GM18520 (cell line): ENCODE measurements at regions not wholly inside any gene's neighbourhood (a gene's known extent, or its start where the extent isn't known, plus 50 kb on each side); places are given as distances from the start of the nearest gene placed in this dataset.

Experiments
- ATAC-seq: cut with Tn5 transposase; IDR thresholded peaks from one replicate; pipeline ENCODE4 v1.9.1; 2021; ENCODE audit not compliant: unreplicated experiment

- ATAC-seq = no peak
These were observed 59.0 kb upstream of the PRR23E start for GRCh38 chr3:127133971-127134370.

DNA sequence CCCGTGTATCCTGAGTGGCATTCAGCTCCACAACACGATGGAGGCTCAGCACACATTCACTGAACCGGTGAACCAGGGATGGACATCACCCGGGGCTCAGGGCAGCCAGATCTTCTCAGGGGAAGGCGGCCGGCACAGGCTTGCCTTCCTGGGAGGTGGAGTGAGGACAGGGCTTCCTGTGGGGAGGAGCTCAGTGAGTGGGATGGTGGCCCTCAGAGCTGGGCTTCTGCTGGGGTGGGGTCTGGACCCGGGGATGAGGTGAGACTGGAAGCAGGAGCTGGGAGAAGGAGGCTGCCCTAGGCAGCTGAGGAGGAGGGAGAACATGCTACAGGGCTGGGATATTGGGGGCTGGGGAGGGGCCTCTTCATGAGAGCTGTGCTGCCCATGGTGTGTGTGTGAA is 58.5 kb upstream of the PRR23E start:
- ATAC-seq = no peak

- ATAC-seq = no peak
These were observed 58.1 kb upstream of the PRR23E start for GRCh38 chr3:127134887-127135240.

GRCh38 chr3:127135241-127136023 is 57.5 kb upstream of the PRR23E start:
- ATAC-seq = no peak

DNA sequence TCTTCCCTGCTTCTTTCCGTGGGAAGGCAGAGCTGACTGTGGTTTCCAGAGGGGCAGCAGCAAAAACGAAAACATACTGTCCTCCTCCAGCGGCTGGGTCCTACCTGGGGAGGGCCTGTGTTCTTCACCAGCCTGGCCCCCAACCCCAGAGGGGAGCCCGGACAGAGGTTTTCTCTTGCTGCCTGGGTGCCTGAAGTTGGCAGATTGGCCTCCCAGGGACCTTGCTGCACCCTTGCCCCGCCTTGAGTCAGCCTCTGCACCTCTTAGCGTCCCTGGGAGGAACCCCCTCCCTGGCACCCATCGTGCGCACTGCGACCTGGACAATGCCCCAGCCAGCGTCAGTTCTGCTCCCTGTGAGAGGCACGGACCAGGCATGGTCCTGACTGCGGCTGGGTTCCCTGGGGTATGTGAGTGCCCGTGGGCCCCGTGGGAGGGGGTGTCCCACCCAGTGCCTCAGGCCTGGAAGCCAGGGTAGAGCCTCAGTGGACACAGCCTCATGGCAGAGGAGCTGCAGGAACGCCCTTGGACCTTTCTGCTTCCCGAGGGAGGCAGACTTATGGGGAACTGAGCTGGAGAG is 56.8 kb upstream of the PRR23E start:
- ATAC-seq = no peak

- no peak for ATAC-seq
These were observed 56.2 kb upstream of the PRR23E start for GRCh38 chr3:127136706-127137105.

DNA sequence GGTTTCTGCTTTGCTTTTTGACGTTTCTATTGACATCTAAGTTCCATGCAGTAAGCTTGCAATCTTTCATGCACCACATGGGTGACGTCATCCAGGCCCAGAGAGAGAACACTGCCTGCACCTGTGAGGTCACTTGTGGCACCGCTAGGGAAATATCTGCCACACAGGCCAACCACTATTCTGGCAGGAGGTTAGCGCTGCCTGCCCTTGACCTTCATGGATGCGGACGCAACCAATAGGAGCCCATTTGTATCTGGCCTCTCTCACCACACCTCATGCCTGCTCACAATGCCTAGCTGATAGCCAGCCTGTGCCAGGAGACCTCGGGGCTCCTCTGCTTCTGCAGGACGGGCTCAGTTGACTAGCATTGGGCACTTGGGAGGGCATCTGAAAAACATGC is 55.8 kb upstream of the PRR23E start:
- no peak for ATAC-seq

DNA sequence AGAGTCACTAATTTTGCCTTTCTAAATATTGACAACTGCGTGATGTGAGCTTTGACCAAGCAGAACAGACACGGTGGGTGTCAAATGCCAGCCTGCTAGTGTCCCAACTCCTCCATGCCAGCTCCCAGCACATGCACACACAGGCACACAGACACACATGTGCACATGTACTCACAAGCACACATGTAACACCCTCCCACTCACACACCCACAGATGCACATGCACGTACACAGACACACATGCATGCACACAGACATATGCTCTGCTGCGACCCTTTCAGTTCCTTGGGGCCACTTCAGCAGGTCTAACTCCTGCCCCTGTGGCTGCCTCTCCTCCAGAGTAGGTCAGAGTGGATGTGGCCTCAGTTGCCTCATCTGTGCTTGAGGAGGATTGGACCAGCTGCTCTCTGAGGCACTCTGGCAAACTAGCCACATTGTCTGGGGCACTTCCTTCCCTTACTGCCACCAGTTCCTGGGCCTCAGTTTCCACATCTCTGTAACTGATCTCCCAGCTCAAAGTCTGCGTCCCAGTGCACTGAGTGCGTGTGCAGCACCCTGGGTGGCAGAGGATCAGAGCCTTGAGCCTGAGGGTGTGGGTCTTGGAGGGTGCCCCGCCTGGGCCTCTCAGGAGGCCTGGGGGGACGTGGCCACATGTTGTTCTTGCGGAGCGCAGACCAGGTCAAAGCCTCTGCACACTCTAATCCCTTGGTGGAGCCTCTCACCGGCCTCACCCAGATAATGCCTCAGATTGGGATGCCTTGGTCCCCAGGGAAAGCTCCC is 55.0 kb upstream of the PRR23E start:
- ATAC-seq = no peak

- no peak for ATAC-seq
These were observed 53.1 kb upstream of the PRR23E start for GRCh38 chr3:127139601-127140500.

DNA sequence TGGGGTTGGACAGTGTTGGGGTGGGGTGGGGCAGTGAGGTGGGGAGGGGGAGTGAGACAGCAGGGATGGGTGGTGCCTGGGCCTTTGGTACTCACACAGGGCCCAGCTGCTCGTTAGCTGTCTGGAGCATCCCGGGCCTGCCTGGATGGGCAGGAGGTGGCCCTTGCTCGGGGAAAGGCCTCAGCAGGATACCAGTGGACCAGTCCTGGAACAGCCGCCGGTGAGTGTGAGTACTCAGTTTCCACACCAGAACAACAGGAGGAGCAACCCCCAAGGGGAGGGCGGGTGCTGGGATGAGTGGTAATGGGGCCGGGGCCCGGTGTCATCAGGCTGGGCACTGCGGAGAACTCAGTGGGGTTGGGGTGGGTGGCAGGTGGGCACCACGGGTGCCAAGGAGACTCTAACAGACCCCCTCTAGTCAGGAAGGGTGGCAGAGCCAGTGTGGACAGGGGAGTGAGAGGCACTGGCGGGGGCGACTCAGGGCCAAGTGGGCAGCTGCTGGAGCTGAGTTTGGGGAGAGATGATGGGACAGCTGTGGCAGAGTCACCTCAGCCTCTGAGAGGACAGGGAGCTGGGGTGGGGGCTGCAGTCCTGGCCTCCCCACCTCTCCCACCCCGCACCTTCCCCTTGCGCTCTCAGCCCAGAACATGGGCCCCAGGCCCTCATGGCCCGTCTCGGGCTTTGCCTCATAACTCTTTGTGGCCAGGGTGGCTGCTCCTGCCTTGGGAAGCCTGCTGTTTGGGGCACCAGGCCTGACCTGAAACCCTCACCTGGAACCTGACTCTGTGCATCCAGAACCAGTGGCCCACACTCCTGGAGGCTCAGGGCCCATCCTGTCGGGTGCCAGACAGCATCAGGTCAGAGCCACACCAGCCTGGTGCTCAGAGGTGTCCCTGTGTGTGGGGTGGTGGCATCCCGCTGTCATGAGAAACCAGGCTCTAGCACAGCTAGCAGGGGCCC is 52.1 kb upstream of the PRR23E start:
- no peak for ATAC-seq

GRCh38 chr3:127141921-127142730 is 50.8 kb upstream of the PRR23E start:
- ATAC-seq = no peak
